ENCODE measurements at regions not wholly inside any gene's neighbourhood (a gene's known extent, or its start where the extent isn't known, plus 50 kb on each side); places are given as distances from the start of the nearest gene placed in this dataset.

DNA sequence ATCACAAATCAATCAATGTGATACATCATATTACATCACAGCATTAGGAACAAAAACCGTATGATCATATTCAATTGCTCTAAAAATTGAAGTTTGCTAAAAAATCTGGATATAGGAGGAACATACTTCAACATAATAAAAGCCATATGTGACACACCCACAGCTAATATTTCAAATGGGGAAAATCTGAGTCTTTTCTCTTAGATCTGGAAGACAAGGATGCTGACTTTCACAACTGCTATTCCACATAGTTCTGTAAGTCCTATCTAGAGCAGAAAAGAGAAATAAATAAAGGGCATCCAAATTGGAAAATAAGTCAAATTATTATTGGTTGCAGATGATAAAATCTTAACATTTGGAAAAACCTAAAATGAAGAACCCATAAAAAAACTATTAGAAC, 256.8 kb upstream of the SGO1 start:
- TF ChIP-seq, protein P1, sequence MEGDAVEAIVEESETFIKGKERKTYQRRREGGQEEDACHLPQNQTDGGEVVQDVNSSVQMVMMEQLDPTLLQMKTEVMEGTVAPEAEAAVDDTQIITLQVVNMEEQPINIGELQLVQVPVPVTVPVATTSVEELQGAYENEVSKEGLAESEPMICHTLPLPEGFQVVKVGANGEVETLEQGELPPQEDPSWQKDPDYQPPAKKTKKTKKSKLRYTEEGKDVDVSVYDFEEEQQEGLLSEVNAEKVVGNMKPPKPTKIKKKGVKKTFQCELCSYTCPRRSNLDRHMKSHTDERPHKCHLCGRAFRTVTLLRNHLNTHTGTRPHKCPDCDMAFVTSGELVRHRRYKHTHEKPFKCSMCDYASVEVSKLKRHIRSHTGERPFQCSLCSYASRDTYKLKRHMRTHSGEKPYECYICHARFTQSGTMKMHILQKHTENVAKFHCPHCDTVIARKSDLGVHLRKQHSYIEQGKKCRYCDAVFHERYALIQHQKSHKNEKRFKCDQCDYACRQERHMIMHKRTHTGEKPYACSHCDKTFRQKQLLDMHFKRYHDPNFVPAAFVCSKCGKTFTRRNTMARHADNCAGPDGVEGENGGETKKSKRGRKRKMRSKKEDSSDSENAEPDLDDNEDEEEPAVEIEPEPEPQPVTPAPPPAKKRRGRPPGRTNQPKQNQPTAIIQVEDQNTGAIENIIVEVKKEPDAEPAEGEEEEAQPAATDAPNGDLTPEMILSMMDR (IDR thresholded peaks at IDR 0.05), result no peak
- TF ChIP-seq EHMT2 (IDR thresholded peaks at IDR 0.05; ENCODE audit: low read depth), result no peak

Data from A549 (cell line).